Activated CD4-positive, CD25-positive, alpha-beta regulatory T cell treated with anti-CD3 and anti-CD28 coated beads, Interleukin-2, amount 50 U/mL, for 24 hours (primary cell): ENCODE measurements at regions not wholly inside any gene's neighbourhood (a gene's known extent, or its start where the extent isn't known, plus 50 kb on each side); places are given as distances from the start of the nearest gene placed in this dataset.
A peak's percentile ranks its signal among the peaks of the same experiment; 100 is the strongest.
"Not testable (repeated sequence)": the region's sequence is repeated elsewhere in the genome, so short reads cannot be mapped to it uniquely, and the experiment has no call there.

ENCODE experiments used
- ATAC-seq, 2 donors: fragments of 150-1000 bp; cut with Tn5 transposase; one replicate each; pipeline ENCODE4 v1.10.0; 2021; ENCODE audit warnings: mild to moderate bottlenecking in 1 of 2, moderate library complexity in 1 of 2

GRCh38 chrY:25973746-25974145 lies 351.8 kb downstream of the CDY1 start:
- ATAC-seq, result not testable (repeated sequence)

GRCh38 chrY:25987720-25988119 lies 365.8 kb downstream of the CDY1 start:
- not testable (repeated sequence) for ATAC-seq

GRCh38 chrY:25999848-26000247 lies 377.9 kb downstream of the CDY1 start:
- ATAC-seq, result not testable (repeated sequence)

DNA sequence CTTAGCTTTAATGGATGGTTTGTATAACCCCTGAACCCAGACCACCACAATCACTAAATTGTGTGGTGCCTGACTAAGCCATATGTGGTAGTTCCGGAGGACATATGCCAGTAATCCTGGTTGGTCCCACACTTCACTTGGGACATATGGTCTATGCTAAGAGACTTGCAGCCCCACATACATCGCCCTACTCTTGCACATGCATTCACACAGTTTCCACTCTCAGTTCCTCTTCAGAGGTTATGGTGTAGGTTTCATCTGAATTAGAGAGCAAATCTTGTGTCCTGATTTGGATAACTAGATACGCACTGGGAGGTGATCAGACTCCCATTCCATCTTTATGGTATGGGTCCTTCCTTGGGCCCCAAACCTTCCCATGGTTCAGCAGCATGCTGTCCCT lies 425.4 kb downstream of the CDY1 start:
- ATAC-seq, result not testable (repeated sequence)

GRCh38 chrY:26057949-26058348 lies 436.0 kb downstream of the CDY1 start:
- not testable (repeated sequence) for ATAC-seq

GRCh38 chrY:26059229-26059628 lies 437.3 kb downstream of the CDY1 start:
- ATAC-seq, result not testable (repeated sequence)

DNA sequence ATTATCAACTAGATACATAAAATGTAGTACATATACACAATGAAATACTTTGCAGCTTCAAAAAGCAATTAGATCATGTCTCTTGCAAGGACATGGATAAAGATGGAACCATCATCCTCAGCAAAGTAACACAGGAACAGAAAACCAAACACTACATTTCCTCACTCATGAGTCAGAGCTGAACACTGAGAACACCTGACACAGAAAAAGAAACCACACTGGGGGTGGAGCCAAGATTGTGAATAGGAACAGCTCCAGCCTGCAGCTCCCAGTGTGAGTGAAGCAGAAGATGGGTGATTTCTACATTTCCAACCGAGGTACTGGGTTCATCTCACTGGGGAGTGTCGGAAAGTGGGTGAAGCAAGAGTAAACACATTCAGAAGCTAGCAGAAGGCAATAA lies 451.2 kb downstream of the CDY1 start:
- peak; percentile 32 to 45 for ATAC-seq

DNA sequence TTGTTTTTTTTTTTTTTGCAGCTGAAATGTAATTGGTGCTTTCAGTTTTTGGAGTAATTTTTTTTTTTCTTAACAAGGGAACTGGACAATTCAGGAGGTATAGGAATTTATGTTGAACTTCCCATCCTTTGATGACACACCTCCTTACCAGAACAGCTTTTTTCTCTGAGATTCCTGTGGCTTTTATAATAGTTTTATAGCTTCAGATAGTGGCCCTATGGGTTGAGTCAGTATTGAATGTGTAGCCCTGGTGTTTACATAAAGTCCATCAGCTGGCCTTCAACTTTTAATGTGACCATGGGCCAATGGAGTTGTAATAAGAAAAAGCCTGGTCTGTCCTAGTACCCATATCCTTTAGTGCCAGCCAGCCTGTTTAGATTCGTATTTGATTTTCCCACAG lies 457.5 kb downstream of the CDY1 start:
- not testable (repeated sequence) for ATAC-seq

- ATAC-seq, result not testable (repeated sequence)
Measured at GRCh38 chrY:26081266-26081665, 459.3 kb downstream of the CDY1 start.

- not testable (repeated sequence) for ATAC-seq
Measured at GRCh38 chrY:26087153-26087552, 465.2 kb downstream of the CDY1 start.
